Lung (tissue), 11 donors: ENCODE measurements at regions not wholly inside any gene's neighbourhood (a gene's known extent, or its start where the extent isn't known, plus 50 kb on each side); places are given as distances from the start of the nearest gene placed in this dataset.
"Not testable (repeated sequence)": the region's sequence is repeated elsewhere in the genome, so short reads cannot be mapped to it uniquely, and the experiment has no call there.

ENCODE experiments used
- ATAC-seq: fragments of 200-7000 bp; cut with Tn5 transposase; one replicate; pipeline ENCODE4 v1.9.1; 2020; ENCODE audit warnings: moderate number of reproducible peaks; ENCODE audit not compliant: insufficient read depth, low FRiP score
- DNase-seq, 3 donors: peaks; one replicate each; pipeline ENCODE4 v3.0.0-alpha.2; 2013 to 2017
- H3K27ac ChIP-seq, 2 donors: one replicate each; pipeline ENCODE4 v1.5.1; 2013; ENCODE audit warnings: mild to moderate bottlenecking in 2 of 2, moderate library complexity in 2 of 2, control low read depth in 1 of 2, inconsistent platforms in 1 of 2, low read depth in 1 of 2, low read length in 1 of 2
- H3K27me3 ChIP-seq, 3 donors: one replicate each; pipeline ENCODE4 v1.5.1; 2013; ENCODE audit warnings: low read length in 2 of 3; ENCODE audit not compliant: control insufficient read depth in 3 of 3, insufficient read depth in 3 of 3
- H3K36me3 ChIP-seq, 4 donors: one replicate each; pipeline ENCODE4 v1.5.1; 2013; ENCODE audit warnings: low read length in 4 of 4, mild to moderate bottlenecking in 1 of 4, moderate library complexity in 1 of 4; ENCODE audit not compliant: control insufficient read depth in 4 of 4, insufficient read depth in 4 of 4
- H3K4me1 ChIP-seq, 5 donors: one replicate each; pipeline ENCODE4 v1.5.1; 2013; ENCODE audit warnings: low read length in 5 of 5, mild to moderate bottlenecking in 2 of 5, moderate library complexity in 1 of 5; ENCODE audit not compliant: control insufficient read depth in 5 of 5, insufficient read depth in 5 of 5
- H3K4me3 ChIP-seq: one replicate; pipeline ENCODE4 v1.5.1; 2013; ENCODE audit warnings: mild to moderate bottlenecking, control low read depth, moderate library complexity
- H3K9ac ChIP-seq, 2 donors: one replicate each; pipeline ENCODE4 v1.5.1; 2013; ENCODE audit warnings: low read length in 2 of 2, control low read depth in 1 of 2; ENCODE audit not compliant: insufficient read depth in 1 of 2
- H3K9me3 ChIP-seq, 4 donors: one replicate each; pipeline ENCODE4 v1.5.1; 2013; ENCODE audit warnings: low read length in 3 of 4, mild to moderate bottlenecking in 1 of 4, moderate library complexity in 1 of 4; ENCODE audit not compliant: control insufficient read depth in 4 of 4, insufficient read depth in 3 of 4
- WGBS, 2 donors: extraction: QIAGEN DNeasy Blood & Tissue Kit; methylation state at CpG; one replicate each; pipeline ENCODE4 v1.1.7; 2013; 5-methylcytosine and 5-hydroxymethylcytosine counted together
- TF ChIP-seq, protein P1 (sequence below): IDR thresholded peaks from 2 replicates; pipeline ENCODE4 v1.5.1; 2012; ENCODE audit warnings: mild to moderate bottlenecking; ENCODE audit errors: control extremely low read depth, extremely low read depth
- donor health status: control.
- donor health status: control.
- donor health status: Bipolar disorder and iron deficiency.
- donor health status: healthy.
- donor health status: DM: yes; HTN: yes; CAD: no.

GRCh38 chr18:22067682-22068081, 101.7 kb upstream of the GATA6 start:
- no peak overlapping the region for H3K4me3 ChIP-seq
- no peaks in the 10 kb centered on the region for H3K36me3 ChIP-seq
- no peak overlapping the region for H3K9ac ChIP-seq
- ATAC-seq (no peak), DNase-seq (no peak)
- H3K27me3 ChIP-seq: no peaks in the 10 kb centered on the region
- WGBS, 2 donors: 95 to 97% methylated on average over 3 of the region's 3 CpGs
- peaks cover 0 to 9% (median 0%) of the 10 kb centered on the region in 4 donors for H3K9me3 ChIP-seq
- TF ChIP-seq, protein P1, sequence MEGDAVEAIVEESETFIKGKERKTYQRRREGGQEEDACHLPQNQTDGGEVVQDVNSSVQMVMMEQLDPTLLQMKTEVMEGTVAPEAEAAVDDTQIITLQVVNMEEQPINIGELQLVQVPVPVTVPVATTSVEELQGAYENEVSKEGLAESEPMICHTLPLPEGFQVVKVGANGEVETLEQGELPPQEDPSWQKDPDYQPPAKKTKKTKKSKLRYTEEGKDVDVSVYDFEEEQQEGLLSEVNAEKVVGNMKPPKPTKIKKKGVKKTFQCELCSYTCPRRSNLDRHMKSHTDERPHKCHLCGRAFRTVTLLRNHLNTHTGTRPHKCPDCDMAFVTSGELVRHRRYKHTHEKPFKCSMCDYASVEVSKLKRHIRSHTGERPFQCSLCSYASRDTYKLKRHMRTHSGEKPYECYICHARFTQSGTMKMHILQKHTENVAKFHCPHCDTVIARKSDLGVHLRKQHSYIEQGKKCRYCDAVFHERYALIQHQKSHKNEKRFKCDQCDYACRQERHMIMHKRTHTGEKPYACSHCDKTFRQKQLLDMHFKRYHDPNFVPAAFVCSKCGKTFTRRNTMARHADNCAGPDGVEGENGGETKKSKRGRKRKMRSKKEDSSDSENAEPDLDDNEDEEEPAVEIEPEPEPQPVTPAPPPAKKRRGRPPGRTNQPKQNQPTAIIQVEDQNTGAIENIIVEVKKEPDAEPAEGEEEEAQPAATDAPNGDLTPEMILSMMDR: no peak
- H3K4me1 ChIP-seq: peaks cover 0 to 4% (median 0%) of the 10 kb centered on the region in 5 donors
- H3K27ac ChIP-seq: no peak overlapping the region

GRCh38 chr18:22068784-22069183, 100.6 kb upstream of the GATA6 start:
- ATAC-seq, H3K27me3 ChIP-seq, H3K9me3 ChIP-seq, H3K4me3 ChIP-seq, DNase-seq, H3K9ac ChIP-seq, H3K4me1 ChIP-seq, H3K27ac ChIP-seq, H3K36me3 ChIP-seq: not testable (repeated sequence)
- 91 to 95% methylated on average over 2 of the region's 2 CpGs for WGBS, 2 donors

DNA sequence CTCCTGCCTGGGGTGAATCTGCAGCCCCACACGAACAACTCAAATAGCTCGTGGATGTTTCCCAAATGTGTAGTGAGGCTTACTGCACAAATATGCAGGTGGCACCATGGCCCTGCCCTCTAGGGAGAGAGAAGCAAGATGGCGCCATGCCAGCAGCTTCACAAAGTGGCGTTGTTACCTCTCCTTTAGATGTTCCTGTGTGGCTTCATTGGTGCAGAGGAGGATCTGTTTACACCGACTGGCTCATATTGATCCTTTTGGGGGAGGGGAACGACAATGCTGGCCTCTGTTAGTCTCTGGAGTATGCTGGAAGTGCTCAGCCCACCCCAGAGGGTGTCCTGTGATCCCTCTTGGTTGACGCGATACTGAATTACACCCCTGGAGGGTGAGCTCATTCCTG, 99.5 kb upstream of the GATA6 start:
- Histone ChIP-seq H3K9me3 (peaks cover 0 to 9% (median 0%) of the 10 kb centered on the region in 4 donors), H3K36me3 (no peaks in the 10 kb centered on the region), H3K27ac (no peak overlapping the region), H3K4me3 (no peak overlapping the region), H3K4me1 (no peaks in the 10 kb centered on the region), H3K27me3 (no peaks in the 10 kb centered on the region), H3K9ac (no peak overlapping the region)
- WGBS, 2 donors: 81 to 89% methylated on average over 8 of the region's 8 CpGs
- ATAC-seq (no peak), DNase-seq (no peak)
- TF ChIP-seq, protein P1: no peak

DNA sequence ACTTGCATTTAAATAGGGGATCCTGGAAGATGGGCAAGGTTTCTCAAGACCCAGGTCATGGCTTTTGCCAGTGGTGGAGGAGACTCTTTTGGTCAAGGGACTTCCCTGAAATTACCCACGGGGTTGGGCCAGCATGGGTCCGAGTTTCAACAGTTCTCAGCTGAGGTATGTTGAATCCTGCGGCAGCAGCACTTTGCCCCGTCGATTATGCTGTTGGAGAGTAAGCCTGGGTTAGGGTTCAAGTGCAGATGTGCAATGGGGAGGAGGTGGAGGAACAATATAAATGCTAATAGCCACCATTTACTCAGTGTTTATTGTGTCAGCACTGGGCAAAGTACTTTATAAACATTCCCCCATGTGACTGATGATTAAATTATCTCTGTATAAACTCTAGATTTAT, 96.0 kb upstream of the GATA6 start:
- H3K27me3 ChIP-seq: no peaks in the 10 kb centered on the region
- TF ChIP-seq, protein P1: no peak
- WGBS, 2 donors: 90% methylated on average over 5 of the region's 5 CpGs
- H3K27ac ChIP-seq: no peak overlapping the region
- H3K36me3 ChIP-seq: no peaks in the 10 kb centered on the region
- no peaks in the 10 kb centered on the region for H3K4me1 ChIP-seq
- no peak for ATAC-seq
- H3K9ac ChIP-seq: no peak overlapping the region
- peaks cover 0 to 4% (median 0%) of the 10 kb centered on the region in 4 donors for H3K9me3 ChIP-seq
- no peak for DNase-seq
- no peak overlapping the region for H3K4me3 ChIP-seq
